ENCODE measurements at regions not wholly inside any gene's neighbourhood (a gene's known extent, or its start where the extent isn't known, plus 50 kb on each side); places are given as distances from the start of the nearest gene placed in this dataset.

DNA sequence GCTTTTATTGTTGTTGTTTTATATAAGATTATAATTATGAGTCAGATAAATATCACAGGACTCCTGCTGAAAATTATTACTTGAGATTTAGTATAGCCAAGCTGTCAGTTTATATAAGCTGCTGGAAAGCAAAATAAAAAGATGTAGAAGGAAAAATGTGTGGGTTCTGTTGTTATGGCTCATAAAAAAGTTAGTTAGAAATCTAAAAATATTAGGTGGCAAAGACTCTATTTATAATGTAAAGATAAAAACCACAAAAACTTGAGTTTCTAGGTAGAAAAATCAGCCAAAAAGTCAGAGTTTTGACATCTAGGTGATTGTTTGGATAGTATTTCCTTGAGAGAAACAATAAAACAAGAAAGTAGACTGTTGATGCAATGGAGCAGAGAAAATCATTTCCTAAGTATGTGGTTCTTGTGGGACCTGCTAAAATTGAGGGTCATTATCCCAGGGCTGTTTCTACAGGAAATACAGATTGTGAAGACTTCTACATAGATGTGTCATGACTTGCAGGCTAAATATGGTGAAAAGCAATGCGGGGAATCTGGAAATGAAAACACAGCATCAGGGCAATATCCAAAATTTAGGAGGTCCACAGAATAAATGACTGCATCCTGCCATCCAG, 1109.6 kb upstream of the CADM2 start (continued):
- TF ChIP-seq ZBTB7A (IDR thresholded peaks at IDR 0.05; ENCODE audit: borderline replicate concordance, control insufficient read depth, low read depth, low read length): no peak
- TF ChIP-seq SLC30A9 (CRISPR knock-in tag; IDR thresholded peaks at IDR 0.05): no peak
- TF ChIP-seq, protein P1, sequence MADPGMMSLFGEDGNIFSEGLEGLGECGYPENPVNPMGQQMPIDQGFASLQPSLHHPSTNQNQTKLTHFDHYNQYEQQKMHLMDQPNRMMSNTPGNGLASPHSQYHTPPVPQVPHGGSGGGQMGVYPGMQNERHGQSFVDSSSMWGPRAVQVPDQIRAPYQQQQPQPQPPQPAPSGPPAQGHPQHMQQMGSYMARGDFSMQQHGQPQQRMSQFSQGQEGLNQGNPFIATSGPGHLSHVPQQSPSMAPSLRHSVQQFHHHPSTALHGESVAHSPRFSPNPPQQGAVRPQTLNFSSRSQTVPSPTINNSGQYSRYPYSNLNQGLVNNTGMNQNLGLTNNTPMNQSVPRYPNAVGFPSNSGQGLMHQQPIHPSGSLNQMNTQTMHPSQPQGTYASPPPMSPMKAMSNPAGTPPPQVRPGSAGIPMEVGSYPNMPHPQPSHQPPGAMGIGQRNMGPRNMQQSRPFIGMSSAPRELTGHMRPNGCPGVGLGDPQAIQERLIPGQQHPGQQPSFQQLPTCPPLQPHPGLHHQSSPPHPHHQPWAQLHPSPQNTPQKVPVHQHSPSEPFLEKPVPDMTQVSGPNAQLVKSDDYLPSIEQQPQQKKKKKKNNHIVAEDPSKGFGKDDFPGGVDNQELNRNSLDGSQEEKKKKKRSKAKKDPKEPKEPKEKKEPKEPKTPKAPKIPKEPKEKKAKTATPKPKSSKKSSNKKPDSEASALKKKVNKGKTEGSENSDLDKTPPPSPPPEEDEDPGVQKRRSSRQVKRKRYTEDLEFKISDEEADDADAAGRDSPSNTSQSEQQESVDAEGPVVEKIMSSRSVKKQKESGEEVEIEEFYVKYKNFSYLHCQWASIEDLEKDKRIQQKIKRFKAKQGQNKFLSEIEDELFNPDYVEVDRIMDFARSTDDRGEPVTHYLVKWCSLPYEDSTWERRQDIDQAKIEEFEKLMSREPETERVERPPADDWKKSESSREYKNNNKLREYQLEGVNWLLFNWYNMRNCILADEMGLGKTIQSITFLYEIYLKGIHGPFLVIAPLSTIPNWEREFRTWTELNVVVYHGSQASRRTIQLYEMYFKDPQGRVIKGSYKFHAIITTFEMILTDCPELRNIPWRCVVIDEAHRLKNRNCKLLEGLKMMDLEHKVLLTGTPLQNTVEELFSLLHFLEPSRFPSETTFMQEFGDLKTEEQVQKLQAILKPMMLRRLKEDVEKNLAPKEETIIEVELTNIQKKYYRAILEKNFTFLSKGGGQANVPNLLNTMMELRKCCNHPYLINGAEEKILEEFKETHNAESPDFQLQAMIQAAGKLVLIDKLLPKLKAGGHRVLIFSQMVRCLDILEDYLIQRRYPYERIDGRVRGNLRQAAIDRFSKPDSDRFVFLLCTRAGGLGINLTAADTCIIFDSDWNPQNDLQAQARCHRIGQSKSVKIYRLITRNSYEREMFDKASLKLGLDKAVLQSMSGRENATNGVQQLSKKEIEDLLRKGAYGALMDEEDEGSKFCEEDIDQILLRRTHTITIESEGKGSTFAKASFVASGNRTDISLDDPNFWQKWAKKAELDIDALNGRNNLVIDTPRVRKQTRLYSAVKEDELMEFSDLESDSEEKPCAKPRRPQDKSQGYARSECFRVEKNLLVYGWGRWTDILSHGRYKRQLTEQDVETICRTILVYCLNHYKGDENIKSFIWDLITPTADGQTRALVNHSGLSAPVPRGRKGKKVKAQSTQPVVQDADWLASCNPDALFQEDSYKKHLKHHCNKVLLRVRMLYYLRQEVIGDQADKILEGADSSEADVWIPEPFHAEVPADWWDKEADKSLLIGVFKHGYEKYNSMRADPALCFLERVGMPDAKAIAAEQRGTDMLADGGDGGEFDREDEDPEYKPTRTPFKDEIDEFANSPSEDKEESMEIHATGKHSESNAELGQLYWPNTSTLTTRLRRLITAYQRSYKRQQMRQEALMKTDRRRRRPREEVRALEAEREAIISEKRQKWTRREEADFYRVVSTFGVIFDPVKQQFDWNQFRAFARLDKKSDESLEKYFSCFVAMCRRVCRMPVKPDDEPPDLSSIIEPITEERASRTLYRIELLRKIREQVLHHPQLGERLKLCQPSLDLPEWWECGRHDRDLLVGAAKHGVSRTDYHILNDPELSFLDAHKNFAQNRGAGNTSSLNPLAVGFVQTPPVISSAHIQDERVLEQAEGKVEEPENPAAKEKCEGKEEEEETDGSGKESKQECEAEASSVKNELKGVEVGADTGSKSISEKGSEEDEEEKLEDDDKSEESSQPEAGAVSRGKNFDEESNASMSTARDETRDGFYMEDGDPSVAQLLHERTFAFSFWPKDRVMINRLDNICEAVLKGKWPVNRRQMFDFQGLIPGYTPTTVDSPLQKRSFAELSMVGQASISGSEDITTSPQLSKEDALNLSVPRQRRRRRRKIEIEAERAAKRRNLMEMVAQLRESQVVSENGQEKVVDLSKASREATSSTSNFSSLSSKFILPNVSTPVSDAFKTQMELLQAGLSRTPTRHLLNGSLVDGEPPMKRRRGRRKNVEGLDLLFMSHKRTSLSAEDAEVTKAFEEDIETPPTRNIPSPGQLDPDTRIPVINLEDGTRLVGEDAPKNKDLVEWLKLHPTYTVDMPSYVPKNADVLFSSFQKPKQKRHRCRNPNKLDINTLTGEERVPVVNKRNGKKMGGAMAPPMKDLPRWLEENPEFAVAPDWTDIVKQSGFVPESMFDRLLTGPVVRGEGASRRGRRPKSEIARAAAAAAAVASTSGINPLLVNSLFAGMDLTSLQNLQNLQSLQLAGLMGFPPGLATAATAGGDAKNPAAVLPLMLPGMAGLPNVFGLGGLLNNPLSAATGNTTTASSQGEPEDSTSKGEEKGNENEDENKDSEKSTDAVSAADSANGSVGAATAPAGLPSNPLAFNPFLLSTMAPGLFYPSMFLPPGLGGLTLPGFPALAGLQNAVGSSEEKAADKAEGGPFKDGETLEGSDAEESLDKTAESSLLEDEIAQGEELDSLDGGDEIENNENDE (IDR thresholded peaks at IDR 0.05; ENCODE audit: low read depth, low read length): no peak
- TF ChIP-seq ZSCAN29 (IDR thresholded peaks at IDR 0.05): no peak
- no peak for TF ChIP-seq PHB (CRISPR knock-in tag; IDR thresholded peaks at IDR 0.05)
- no peak for TF ChIP-seq MXI1 (IDR thresholded peaks at IDR 0.05; ENCODE audit: low read depth, low read length)

All from K562 (cell line).